Pancreas (tissue), 10 donors: ENCODE measurements at regions not wholly inside any gene's neighbourhood (a gene's known extent, or its start where the extent isn't known, plus 50 kb on each side); places are given as distances from the start of the nearest gene placed in this dataset.

Source experiments
- ATAC-seq, 4 donors: fragments of 200-7000 bp; cut with Tn5 transposase; one replicate each; pipeline versions ENCODE4 v1.8.0 to v1.9.1; 2020; ENCODE audit warnings: mild to moderate bottlenecking in 4 of 4, moderate library complexity in 4 of 4
- DNase-seq, 6 donors: peaks; one replicate each; pipeline ENCODE4 v3.0.0-alpha.2; 2020
- FAIRE-seq: peaks from 2 replicates; lab custom pipeline; 2012; peaks lifted over from hg19 to GRCh38; lab: Jason Lieb, UNC
- H3K27ac ChIP-seq, 4 donors: fragments of 200-600 bp; sonication (generic); 1 replicate in 3 of 4; 2 replicates in 1 of 4; pipeline versions ENCODE4 v1.5.0 to v1.8.0; 2020
- H3K27me3 ChIP-seq, 4 donors: fragments of 200-600 bp; one replicate each; pipeline ENCODE4 v1.8.0; 2021
- H3K36me3 ChIP-seq, 3 donors: fragments of 200-600 bp; sonication (generic) in 1 of 3; one replicate each; pipeline versions ENCODE4 v1.5.0 to v1.8.0; 2020 to 2021
- H3K4me1 ChIP-seq, 3 donors: fragments of 200-600 bp; one replicate each; pipeline ENCODE4 v1.8.0; 2021
- H3K4me3 ChIP-seq, 4 donors: fragments of 200-600 bp; sonication (generic) in 2 of 4; one replicate each; pipeline versions ENCODE4 v1.5.0 to v1.8.0; 2020 to 2021
- H3K9me3 ChIP-seq, 4 donors: fragments of 200-600 bp; one replicate each; pipeline ENCODE4 v1.8.0; 2021
- CTCF ChIP-seq, 4 donors: fragments of 200-600 bp; sonication (generic) in 3 of 4; IDR thresholded peaks; one replicate each; pipeline versions ENCODE4 v1.5.0 to v1.8.0; 2021; ENCODE audit warnings: antibody characterized with exemption in 4 of 4
- WGBS, 2 donors: extraction: QIAGEN DNeasy Blood & Tissue Kit; methylation state at CpG; one replicate each; pipeline ENCODE4 v1.1.7; 2013; 5-methylcytosine and 5-hydroxymethylcytosine counted together
- intact Hi-C, 3 donors: fragments of 100-400 bp; cut with DNase I; formaldehyde crosslinking; loops; one replicate each; pipeline versions ENCODE4 v1.11.1 to v1.14.2; 2022
- donor health status: healthy with polysubstance abuse.
- donor health status: DM: no; HTN: no; CAD: no; lungs with moderate emphysema.
- donor health status: DM: no; HTN: no; CAD: no.
- donor health status: control.
- donor health status: control.
- donor health status: Bipolar disorder and iron deficiency.
- donor health status: DM: yes; HTN: yes; CAD: no.
- donor health status: DM: no; HTN: no; CAD: no.
- donor health status: DM: no; HTN: no; CAD: no.
- donor health status: DM: yes; HTN: yes; CAD: no.

GRCh38 chr10:31170636-31171035 lies 139.0 kb upstream of the ZNF438 start:
- H3K4me3 ChIP-seq: no peak overlapping the region
- no peak for ATAC-seq
- no peak for FAIRE-seq
- H3K27ac ChIP-seq: no peak overlapping the region
- intact Hi-C loops: no loop called here
- H3K9me3 ChIP-seq: no peaks in the 10 kb centered on the region
- no peaks in the 10 kb centered on the region for H3K27me3 ChIP-seq
- H3K4me1 ChIP-seq: no peaks in the 10 kb centered on the region
- no peak for TF ChIP-seq CTCF (IDR thresholded peaks at IDR 0.05)
- no peak for DNase-seq
- WGBS, 2 donors: 62 to 65% methylated on average over 4 of the region's 4 CpGs
- H3K36me3 ChIP-seq: no peaks in the 10 kb centered on the region

- Histone ChIP-seq H3K27ac (no peak overlapping the region), H3K9me3 (no peaks in the 10 kb centered on the region), H3K4me1 (no peaks in the 10 kb centered on the region), H3K27me3 (no peaks in the 10 kb centered on the region), H3K36me3 (no peaks in the 10 kb centered on the region), H3K4me3 (no peak overlapping the region)
- WGBS, 2 donors: 69 to 72% methylated on average over 4 of the region's 4 CpGs
- no peak for ATAC-seq
- no peak for FAIRE-seq
- intact Hi-C loops: no loop called here
- no peak for DNase-seq
- no peak for TF ChIP-seq CTCF (IDR thresholded peaks at IDR 0.05)
Measured at GRCh38 chr10:31171402-31172083, 139.9 kb upstream of the ZNF438 start.

GRCh38 chr10:31172925-31173324 lies 141.3 kb upstream of the ZNF438 start:
- intact Hi-C loops: no loop called here
- no peak for FAIRE-seq
- no peaks in the 10 kb centered on the region for H3K9me3 ChIP-seq
- no peak overlapping the region for H3K4me3 ChIP-seq
- no peak for DNase-seq
- no peak for ATAC-seq
- H3K27me3 ChIP-seq: no peaks in the 10 kb centered on the region
- 80 to 88% methylated on average over 1 of the region's 1 CpG for WGBS, 2 donors
- no peak for TF ChIP-seq CTCF (IDR thresholded peaks at IDR 0.05)
- H3K36me3 ChIP-seq: no peaks in the 10 kb centered on the region
- no peaks in the 10 kb centered on the region for H3K4me1 ChIP-seq
- no peak overlapping the region for H3K27ac ChIP-seq

GRCh38 chr10:31173752-31174151 lies 142.1 kb upstream of the ZNF438 start:
- WGBS, 2 donors: 66 to 75% methylated on average over 5 of the region's 5 CpGs
- DNase-seq (no peak), FAIRE-seq (no peak), ATAC-seq (no peak)
- Histone ChIP-seq H3K27me3 (no peaks in the 10 kb centered on the region), H3K27ac (no peak overlapping the region), H3K4me3 (no peak overlapping the region), H3K4me1 (no peaks in the 10 kb centered on the region), H3K9me3 (no peaks in the 10 kb centered on the region), H3K36me3 (no peaks in the 10 kb centered on the region)
- intact Hi-C loops: no loop called here
- no peak for TF ChIP-seq CTCF (IDR thresholded peaks at IDR 0.05)

- FAIRE-seq (no peak), DNase-seq (no peak), ATAC-seq (no peak)
- no peaks in the 10 kb centered on the region for H3K4me1 ChIP-seq
- no peak overlapping the region for H3K4me3 ChIP-seq
- no peak overlapping the region for H3K27ac ChIP-seq
- no peaks in the 10 kb centered on the region for H3K27me3 ChIP-seq
- no peak for TF ChIP-seq CTCF (IDR thresholded peaks at IDR 0.05)
- 66 to 70% methylated on average over 5 of the region's 5 CpGs for WGBS, 2 donors
- no peaks in the 10 kb centered on the region for H3K9me3 ChIP-seq
- intact Hi-C loops: no loop called here
- no peaks in the 10 kb centered on the region for H3K36me3 ChIP-seq
Measured at GRCh38 chr10:31179091-31179680, 139.8 kb upstream of the ZEB1 start.
